HCT116 (cell line): ENCODE measurements at regions not wholly inside any gene's neighbourhood (a gene's known extent, or its start where the extent isn't known, plus 50 kb on each side); places are given as distances from the start of the nearest gene placed in this dataset.

Source experiments
- POLR2AphosphoS5 ChIP-seq: IDR thresholded peaks from 2 replicates; pipeline ENCODE4 v1.6.1; 2011; ENCODE audit warnings: mild to moderate bottlenecking, low read depth, low read length, moderate library complexity
- SP1 ChIP-seq: IDR thresholded peaks from 2 replicates; pipeline ENCODE4 v1.6.1; 2012; ENCODE audit warnings: low read depth
- TF ChIP-seq, protein P1 (sequence below), 3 experiments: fragments of 200-600 bp in 1 of 3; sonication (generic) in 1 of 3; IDR thresholded peaks in 2 of 3; conservative IDR thresholded peaks in 1 of 3; 2 replicates each; pipeline ENCODE4 v1.5.1; 2012 to 2017; ENCODE audit warnings: low read depth in 2 of 3, low read length in 2 of 3, antibody characterized with exemption in 1 of 3, borderline replicate concordance in 1 of 3, control low read depth in 1 of 3, mild to moderate bottlenecking in 1 of 3, mixed read lengths in 1 of 3, mixed run types in 1 of 3, moderate library complexity in 1 of 3; ENCODE audit not compliant: insufficient read depth in 1 of 3

DNA sequence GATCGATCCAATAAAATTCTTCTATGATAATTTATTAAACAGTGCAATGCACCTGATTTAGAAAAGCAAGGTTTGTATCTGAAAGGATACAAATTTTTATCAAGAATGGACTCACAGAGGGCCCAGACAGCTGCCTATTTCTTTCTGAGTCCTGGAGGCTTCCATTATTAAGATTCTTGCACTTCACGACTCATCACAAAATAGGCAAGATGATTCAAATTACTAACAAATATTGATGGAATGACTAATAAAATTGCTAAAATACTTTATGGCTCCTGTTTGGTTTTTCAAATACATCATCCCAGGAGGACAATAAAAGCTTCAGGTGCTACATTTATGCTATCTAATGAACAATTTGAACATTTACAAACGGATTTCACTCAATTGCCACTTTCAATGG is 483.0 kb upstream of the AGTR1 start:
- TF ChIP-seq SP1: no peak
- TF ChIP-seq POLR2AphosphoS5: no peak
- TF ChIP-seq, protein P1, sequence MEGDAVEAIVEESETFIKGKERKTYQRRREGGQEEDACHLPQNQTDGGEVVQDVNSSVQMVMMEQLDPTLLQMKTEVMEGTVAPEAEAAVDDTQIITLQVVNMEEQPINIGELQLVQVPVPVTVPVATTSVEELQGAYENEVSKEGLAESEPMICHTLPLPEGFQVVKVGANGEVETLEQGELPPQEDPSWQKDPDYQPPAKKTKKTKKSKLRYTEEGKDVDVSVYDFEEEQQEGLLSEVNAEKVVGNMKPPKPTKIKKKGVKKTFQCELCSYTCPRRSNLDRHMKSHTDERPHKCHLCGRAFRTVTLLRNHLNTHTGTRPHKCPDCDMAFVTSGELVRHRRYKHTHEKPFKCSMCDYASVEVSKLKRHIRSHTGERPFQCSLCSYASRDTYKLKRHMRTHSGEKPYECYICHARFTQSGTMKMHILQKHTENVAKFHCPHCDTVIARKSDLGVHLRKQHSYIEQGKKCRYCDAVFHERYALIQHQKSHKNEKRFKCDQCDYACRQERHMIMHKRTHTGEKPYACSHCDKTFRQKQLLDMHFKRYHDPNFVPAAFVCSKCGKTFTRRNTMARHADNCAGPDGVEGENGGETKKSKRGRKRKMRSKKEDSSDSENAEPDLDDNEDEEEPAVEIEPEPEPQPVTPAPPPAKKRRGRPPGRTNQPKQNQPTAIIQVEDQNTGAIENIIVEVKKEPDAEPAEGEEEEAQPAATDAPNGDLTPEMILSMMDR (IDR thresholded peaks at IDR 0.05 in 2 of 3, conservative IDR thresholded peaks at IDR 0.05 in 1 of 3; ENCODE audit: borderline replicate concordance in 1 of 3, insufficient read depth in 1 of 3, low read depth in 2 of 3, low read length in 2 of 3): no peak
